ENCODE measurements at regions not wholly inside any gene's neighbourhood (a gene's known extent, or its start where the extent isn't known, plus 50 kb on each side); places are given as distances from the start of the nearest gene placed in this dataset.

DNA sequence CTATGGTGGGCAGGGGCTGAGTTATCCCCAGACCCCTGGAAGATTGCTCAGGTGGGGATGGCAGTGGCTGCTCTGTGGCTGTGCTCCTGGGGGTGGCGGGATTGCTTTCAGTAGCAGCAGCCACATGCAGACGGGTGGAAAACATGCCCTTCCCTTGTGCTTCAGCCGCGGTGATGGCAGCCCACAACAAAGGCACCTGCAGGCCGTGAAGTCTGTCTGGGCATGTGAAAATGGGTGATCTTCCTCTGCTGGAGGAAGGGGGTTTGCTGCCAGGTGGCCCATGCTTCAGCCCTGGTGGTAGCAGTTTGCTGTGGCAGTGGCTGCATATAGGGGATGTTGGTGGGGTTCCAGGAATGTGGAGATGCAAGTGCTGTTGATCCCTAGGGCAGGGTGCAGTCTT is 326.2 kb upstream of the RGS6 start:
- Mint-ChIP-seq H3K9me3 (peaks cover 8% of the 10 kb centered on the region), H3K27ac (no peak overlapping the region), H3K27me3 (no peaks in the 10 kb centered on the region), H3K4me1 (ENCODE audit: unreplicated experiment) (peaks cover 16% of the 10 kb centered on the region), H3K36me3 (peaks cover 7% of the 10 kb centered on the region), H3K4me3 (no peak overlapping the region)
- TF ChIP-seq, protein P1, sequence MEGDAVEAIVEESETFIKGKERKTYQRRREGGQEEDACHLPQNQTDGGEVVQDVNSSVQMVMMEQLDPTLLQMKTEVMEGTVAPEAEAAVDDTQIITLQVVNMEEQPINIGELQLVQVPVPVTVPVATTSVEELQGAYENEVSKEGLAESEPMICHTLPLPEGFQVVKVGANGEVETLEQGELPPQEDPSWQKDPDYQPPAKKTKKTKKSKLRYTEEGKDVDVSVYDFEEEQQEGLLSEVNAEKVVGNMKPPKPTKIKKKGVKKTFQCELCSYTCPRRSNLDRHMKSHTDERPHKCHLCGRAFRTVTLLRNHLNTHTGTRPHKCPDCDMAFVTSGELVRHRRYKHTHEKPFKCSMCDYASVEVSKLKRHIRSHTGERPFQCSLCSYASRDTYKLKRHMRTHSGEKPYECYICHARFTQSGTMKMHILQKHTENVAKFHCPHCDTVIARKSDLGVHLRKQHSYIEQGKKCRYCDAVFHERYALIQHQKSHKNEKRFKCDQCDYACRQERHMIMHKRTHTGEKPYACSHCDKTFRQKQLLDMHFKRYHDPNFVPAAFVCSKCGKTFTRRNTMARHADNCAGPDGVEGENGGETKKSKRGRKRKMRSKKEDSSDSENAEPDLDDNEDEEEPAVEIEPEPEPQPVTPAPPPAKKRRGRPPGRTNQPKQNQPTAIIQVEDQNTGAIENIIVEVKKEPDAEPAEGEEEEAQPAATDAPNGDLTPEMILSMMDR (conservative IDR thresholded peaks at IDR 0.05): no peak
- no peak for DNase-seq (ENCODE audit: extremely low spot score, unreplicated experiment)

DNA sequence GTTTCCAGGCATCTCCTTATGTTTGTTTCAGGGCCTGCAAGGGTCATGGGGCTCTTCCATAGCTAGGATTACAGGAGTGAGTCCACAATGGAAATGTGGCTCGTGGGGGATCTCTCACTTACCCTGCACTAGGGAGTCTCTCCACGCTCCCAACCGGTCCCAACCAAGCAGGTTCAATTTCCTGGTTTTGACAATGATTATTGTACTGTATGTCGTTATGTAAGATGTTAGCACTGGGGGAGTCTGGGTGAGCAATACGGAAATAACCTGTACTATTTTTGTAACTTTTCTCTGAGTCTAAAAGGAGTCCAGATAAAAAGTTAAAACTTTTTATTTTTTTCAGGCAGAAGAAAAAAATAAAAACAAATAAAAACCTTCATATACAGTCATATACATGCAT is 325.7 kb upstream of the RGS6 start:
- peaks cover 8% of the 10 kb centered on the region for H3K9me3 Mint-ChIP-seq
- peaks cover 5% of the 10 kb centered on the region for H3K36me3 Mint-ChIP-seq
- H3K4me1 Mint-ChIP-seq (ENCODE audit: unreplicated experiment): peaks cover 16% of the 10 kb centered on the region
- H3K27ac Mint-ChIP-seq: no peak overlapping the region
- no peaks in the 10 kb centered on the region for H3K27me3 Mint-ChIP-seq
- TF ChIP-seq, protein P1 (conservative IDR thresholded peaks at IDR 0.05): no peak
- no peak overlapping the region for H3K4me3 Mint-ChIP-seq
- no peak for DNase-seq (ENCODE audit: extremely low spot score, unreplicated experiment)

DNA sequence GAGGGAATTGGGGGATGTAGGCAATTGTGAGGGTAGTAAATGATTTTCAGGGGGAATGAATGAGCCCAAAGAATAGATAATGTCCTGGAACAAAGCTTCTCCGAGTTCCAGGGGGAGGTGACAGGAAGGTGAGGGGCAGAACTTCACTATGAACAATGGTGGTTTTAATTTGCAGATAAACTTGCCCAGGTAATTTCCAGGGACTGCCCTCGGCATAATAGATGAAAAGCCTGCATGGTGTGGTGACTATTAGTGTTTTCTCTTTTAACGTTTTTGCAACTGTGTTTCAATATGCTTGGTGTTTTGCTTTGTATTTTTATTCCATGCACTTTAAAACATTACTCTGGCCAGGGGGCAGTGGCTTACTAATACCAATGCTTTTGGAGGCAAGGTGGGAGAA is 325.2 kb upstream of the RGS6 start:
- H3K4me1 Mint-ChIP-seq (ENCODE audit: unreplicated experiment): peaks cover 16% of the 10 kb centered on the region
- no peak for DNase-seq (ENCODE audit: extremely low spot score, unreplicated experiment)
- H3K27me3 Mint-ChIP-seq: no peaks in the 10 kb centered on the region
- peaks cover 8% of the 10 kb centered on the region for H3K9me3 Mint-ChIP-seq
- TF ChIP-seq, protein P1 (conservative IDR thresholded peaks at IDR 0.05): no peak
- no peak overlapping the region for H3K27ac Mint-ChIP-seq
- no peak overlapping the region for H3K4me3 Mint-ChIP-seq
- peaks cover 5% of the 10 kb centered on the region for H3K36me3 Mint-ChIP-seq

DNA sequence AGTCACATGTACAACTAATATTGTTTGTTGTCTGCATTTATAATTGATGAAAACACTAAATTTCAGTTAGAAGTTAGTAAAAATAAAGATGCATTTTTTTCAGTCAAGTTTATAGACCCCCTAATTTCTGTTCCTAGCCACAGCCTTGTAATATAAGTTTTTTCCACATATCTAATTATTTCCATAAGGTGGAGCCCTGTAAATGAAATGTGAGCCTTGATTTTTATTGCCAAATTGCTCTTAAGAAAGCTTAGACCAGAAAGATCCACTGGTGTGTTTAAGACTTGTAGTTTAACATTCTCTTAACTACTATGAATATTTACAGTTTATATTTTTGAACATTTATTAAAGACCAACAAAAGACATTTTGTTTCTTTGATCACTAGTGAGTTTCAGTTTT is 322.1 kb upstream of the RGS6 start:
- H3K4me3 Mint-ChIP-seq: no peak overlapping the region
- peaks cover 5% of the 10 kb centered on the region for H3K36me3 Mint-ChIP-seq

DNA sequence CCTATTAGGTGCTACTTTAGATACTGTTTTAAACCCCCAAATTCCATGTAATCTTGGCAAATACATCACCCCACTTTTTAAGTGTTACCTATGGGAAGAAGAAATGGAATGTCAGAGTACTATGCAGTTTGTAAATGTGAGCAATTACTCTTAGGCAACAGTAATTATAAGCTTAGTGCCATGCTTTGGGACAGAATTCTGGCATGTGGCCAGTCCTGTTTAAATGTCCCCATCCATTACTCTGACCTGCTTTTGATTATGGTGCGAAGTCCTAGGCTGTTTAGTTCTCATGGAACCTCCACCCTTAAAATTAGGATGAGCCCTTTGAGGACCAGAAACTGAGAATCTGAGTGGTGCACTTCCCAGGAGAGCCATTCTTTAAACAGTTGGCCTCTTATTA is 321.4 kb upstream of the RGS6 start:
- Mint-ChIP-seq H3K27ac (no peak overlapping the region), H3K36me3 (peaks cover 5% of the 10 kb centered on the region), H3K27me3 (no peaks in the 10 kb centered on the region), H3K4me3 (no peak overlapping the region), H3K4me1 (ENCODE audit: unreplicated experiment) (peaks cover 16% of the 10 kb centered on the region), H3K9me3 (no peaks in the 10 kb centered on the region)
- no peak for DNase-seq (ENCODE audit: extremely low spot score, unreplicated experiment)
- TF ChIP-seq, protein P1 (conservative IDR thresholded peaks at IDR 0.05): no peak

More for the DNA sequence above, 322.1 kb upstream of the RGS6 start:
- Mint-ChIP-seq H3K27me3 (no peaks in the 10 kb centered on the region), H3K9me3 (peaks cover 6% of the 10 kb centered on the region), H3K27ac (no peak overlapping the region), H3K4me1 (ENCODE audit: unreplicated experiment) (peaks cover 16% of the 10 kb centered on the region)
- TF ChIP-seq, protein P1 (conservative IDR thresholded peaks at IDR 0.05): no peak
- DNase-seq (ENCODE audit: extremely low spot score, unreplicated experiment): no peak

DNA sequence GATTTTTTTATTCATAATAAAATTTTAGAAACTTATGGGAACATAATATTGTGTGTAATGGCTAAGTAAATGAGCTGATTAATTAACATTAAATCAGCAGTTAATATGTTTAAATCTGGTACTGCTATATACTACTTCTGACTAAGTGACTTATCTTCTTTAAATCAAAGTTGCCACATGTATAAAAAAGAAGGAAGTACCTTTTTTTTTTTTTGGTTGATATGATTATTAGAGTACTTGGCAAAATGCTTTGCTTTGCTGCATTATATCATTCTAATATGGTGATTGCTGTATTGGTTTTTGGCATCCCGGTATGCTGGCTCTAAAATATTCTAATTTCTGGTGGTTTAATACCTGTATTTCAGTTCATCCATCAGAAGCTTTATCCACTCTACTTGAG is 319.1 kb upstream of the RGS6 start:
- TF ChIP-seq, protein P1 (conservative IDR thresholded peaks at IDR 0.05): no peak
- H3K4me1 Mint-ChIP-seq (ENCODE audit: unreplicated experiment): peaks cover 5% of the 10 kb centered on the region
- no peak for DNase-seq (ENCODE audit: extremely low spot score, unreplicated experiment)
- no peak overlapping the region for H3K4me3 Mint-ChIP-seq
- no peaks in the 10 kb centered on the region for H3K27me3 Mint-ChIP-seq
- no peak overlapping the region for H3K27ac Mint-ChIP-seq
- H3K9me3 Mint-ChIP-seq: no peaks in the 10 kb centered on the region
- peaks cover 11% of the 10 kb centered on the region for H3K36me3 Mint-ChIP-seq

Measured in type B pancreatic cell (in vitro differentiated cells).